ENCODE measurements at regions not wholly inside any gene's neighbourhood (a gene's known extent, or its start where the extent isn't known, plus 50 kb on each side); places are given as distances from the start of the nearest gene placed in this dataset.

DNA sequence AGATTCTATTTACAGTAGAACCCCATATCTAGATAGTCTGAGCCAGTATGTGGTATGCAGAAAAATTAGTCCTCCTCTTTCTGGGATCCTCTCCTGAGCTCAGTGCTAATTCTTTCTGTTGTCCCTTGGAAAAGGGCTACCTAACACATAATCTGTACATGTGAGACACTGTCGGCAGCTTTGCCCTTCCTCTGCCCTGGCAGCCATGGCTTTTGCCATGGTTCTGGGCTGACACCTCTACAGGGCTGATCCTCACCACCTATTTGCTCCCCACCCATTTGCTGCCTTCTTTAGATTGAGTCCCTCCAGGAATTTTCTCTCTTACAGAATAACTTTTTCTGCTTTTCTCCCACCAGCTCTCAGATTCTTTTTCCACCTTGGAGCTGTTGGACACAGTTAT is 64.7 kb upstream of the MAP9 start:
- TF ChIP-seq, protein P1, sequence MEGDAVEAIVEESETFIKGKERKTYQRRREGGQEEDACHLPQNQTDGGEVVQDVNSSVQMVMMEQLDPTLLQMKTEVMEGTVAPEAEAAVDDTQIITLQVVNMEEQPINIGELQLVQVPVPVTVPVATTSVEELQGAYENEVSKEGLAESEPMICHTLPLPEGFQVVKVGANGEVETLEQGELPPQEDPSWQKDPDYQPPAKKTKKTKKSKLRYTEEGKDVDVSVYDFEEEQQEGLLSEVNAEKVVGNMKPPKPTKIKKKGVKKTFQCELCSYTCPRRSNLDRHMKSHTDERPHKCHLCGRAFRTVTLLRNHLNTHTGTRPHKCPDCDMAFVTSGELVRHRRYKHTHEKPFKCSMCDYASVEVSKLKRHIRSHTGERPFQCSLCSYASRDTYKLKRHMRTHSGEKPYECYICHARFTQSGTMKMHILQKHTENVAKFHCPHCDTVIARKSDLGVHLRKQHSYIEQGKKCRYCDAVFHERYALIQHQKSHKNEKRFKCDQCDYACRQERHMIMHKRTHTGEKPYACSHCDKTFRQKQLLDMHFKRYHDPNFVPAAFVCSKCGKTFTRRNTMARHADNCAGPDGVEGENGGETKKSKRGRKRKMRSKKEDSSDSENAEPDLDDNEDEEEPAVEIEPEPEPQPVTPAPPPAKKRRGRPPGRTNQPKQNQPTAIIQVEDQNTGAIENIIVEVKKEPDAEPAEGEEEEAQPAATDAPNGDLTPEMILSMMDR (optimal IDR thresholded peaks at IDR 0.05 in 1 of 3, IDR thresholded peaks at IDR 0.05 in 1 of 3, conservative IDR thresholded peaks at IDR 0.05 in 1 of 3; ENCODE audit: extremely low read depth in 1 of 3, insufficient read depth in 2 of 3, low read length in 3 of 3) = no peak
- no peak for TF ChIP-seq EZH2 (IDR thresholded peaks at IDR 0.05; ENCODE audit: low read length)
